Choroid plexus epithelial cell (primary cell): ENCODE measurements at regions not wholly inside any gene's neighbourhood (a gene's known extent, or its start where the extent isn't known, plus 50 kb on each side); places are given as distances from the start of the nearest gene placed in this dataset.

Experiments used
- DNase-seq: peaks from one replicate; pipeline ENCODE4 v3.0.0-alpha.2; 2010; ENCODE audit warnings: low read depth
- H3K4me3 ChIP-seq: 2 replicates; pipeline ENCODE4 v1.5.1; 2011; ENCODE audit warnings: low read depth, mild to moderate bottlenecking, control low read depth, low read length, moderate library complexity
- CTCF ChIP-seq: conservative IDR thresholded peaks from 2 replicates; pipeline ENCODE4 v1.5.1; 2011; ENCODE audit warnings: low read depth, mild to moderate bottlenecking, control low read depth, inconsistent platforms, low read length, moderate library complexity

- no peak overlapping the region for H3K4me3 ChIP-seq
- no peak for TF ChIP-seq CTCF
- DNase-seq = peak; percentile 79
Observed at GRCh38 chr13:106104281-106104901, 431.1 kb downstream of the EFNB2 start.

- no peak overlapping the region for H3K4me3 ChIP-seq
Observed at GRCh38 chr13:106103779-106104178, 431.7 kb downstream of the EFNB2 start.

GRCh38 chr13:106102786-106103185, 432.7 kb downstream of the EFNB2 start:
- DNase-seq = no peak
- no peak overlapping the region for H3K4me3 ChIP-seq
- no peak for TF ChIP-seq CTCF

More at GRCh38 chr13:106103779-106104178, 431.7 kb downstream of the EFNB2 start:
- no peak for TF ChIP-seq CTCF
- DNase-seq = peak; percentile 88

GRCh38 chr13:106101201-106101600, 434.3 kb downstream of the EFNB2 start:
- DNase-seq = no peak
- TF ChIP-seq CTCF = no peak
- no peak overlapping the region for H3K4me3 ChIP-seq

GRCh38 chr13:106100171-106100919, 435.1 kb downstream of the EFNB2 start:
- H3K4me3 ChIP-seq = no peak overlapping the region
- no peak for DNase-seq
- TF ChIP-seq CTCF = no peak

- no peak for TF ChIP-seq CTCF
- H3K4me3 ChIP-seq = no peak overlapping the region
- DNase-seq = peak; percentile 36
Observed at GRCh38 chr13:106099765-106100164, 435.7 kb downstream of the EFNB2 start.

GRCh38 chr13:106098778-106099177, 436.7 kb downstream of the EFNB2 start:
- TF ChIP-seq CTCF = peak; percentile 3
- DNase-seq = peak; percentile 48
- no peak overlapping the region for H3K4me3 ChIP-seq
